Fibroblast of pulmonary artery (primary cell): ENCODE measurements at regions not wholly inside any gene's neighbourhood (a gene's known extent, or its start where the extent isn't known, plus 50 kb on each side); places are given as distances from the start of the nearest gene placed in this dataset.

ENCODE experiments used
- DNase-seq: peaks from one replicate; pipeline ENCODE4 v3.0.0-alpha.2; 2010; ENCODE audit warnings: low read depth
- H3K4me3 ChIP-seq: replicated peaks from 2 replicates; pipeline ENCODE4 v1.5.1; 2011; ENCODE audit warnings: low read depth, mild to moderate bottlenecking, control low read depth, low read length, moderate library complexity
- CTCF ChIP-seq: IDR thresholded peaks from 2 replicates; pipeline ENCODE4 v1.5.1; 2011; ENCODE audit warnings: mild to moderate bottlenecking, control low read depth, low read length, inconsistent platforms; ENCODE audit errors: missing control alignments

- DNase-seq: no peak
Observed at GRCh38 chr9:91160599-91161464, 200.9 kb downstream of the AUH start.

GRCh38 chr9:91161465-91162300 lies 200.0 kb downstream of the AUH start:
- H3K4me3 ChIP-seq: no peak overlapping the region
- no peak for TF ChIP-seq CTCF
- no peak for DNase-seq

More at GRCh38 chr9:91160599-91161464, 200.9 kb downstream of the AUH start:
- H3K4me3 ChIP-seq: no peak overlapping the region
- no peak for TF ChIP-seq CTCF

- DNase-seq: no peak
- no peak for TF ChIP-seq CTCF
- no peak overlapping the region for H3K4me3 ChIP-seq
Observed at GRCh38 chr9:91162311-91162710, 199.4 kb downstream of the AUH start.

GRCh38 chr9:91162784-91163443 lies 198.8 kb downstream of the AUH start:
- DNase-seq: no peak
- H3K4me3 ChIP-seq: no peak overlapping the region
- TF ChIP-seq CTCF: no peak

- TF ChIP-seq CTCF: no peak
- DNase-seq: no peak
- no peak overlapping the region for H3K4me3 ChIP-seq
Observed at GRCh38 chr9:91163444-91163772, 198.3 kb downstream of the AUH start.

- no peak for TF ChIP-seq CTCF
- no peak overlapping the region for H3K4me3 ChIP-seq
- no peak for DNase-seq
Observed at GRCh38 chr9:91163773-91164471, 197.8 kb downstream of the AUH start.
